ENCODE measurements at regions not wholly inside any gene's neighbourhood (a gene's known extent, or its start where the extent isn't known, plus 50 kb on each side); places are given as distances from the start of the nearest gene placed in this dataset.

DNA sequence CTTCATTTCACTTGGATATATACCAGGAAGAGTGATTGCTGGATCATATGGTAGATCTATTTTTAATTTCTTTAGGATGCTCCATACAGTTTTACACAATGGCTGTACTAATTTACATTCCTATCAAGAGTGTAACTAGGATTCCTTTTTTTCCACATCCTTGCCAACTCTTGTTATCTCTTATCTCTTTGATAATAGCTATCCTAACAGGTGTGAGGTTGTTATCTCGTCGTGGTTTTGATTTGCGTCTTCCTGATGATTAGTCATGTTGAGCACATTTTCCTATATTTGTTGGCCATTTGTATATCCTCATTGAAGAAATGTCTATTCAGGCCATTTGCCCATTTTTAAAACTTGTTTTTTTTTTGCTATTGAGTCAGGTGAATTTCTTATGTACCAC lies 552.4 kb downstream of the RFPL4B start:
- Histone ChIP-seq H3K4me1 (no peaks in the 10 kb centered on the region), H3K36me3 (no peaks in the 10 kb centered on the region), H3K27ac (no peak overlapping the region), H3K4me3 (no peak overlapping the region), H3K27me3 (no peaks in the 10 kb centered on the region), H3K9me3 (no peaks in the 10 kb centered on the region), H3K9ac (ENCODE audit: low read depth in 2 of 2, low read length in 2 of 2) (no peak overlapping the region)
- no peak for DNase-seq
- TF ChIP-seq, protein P1, sequence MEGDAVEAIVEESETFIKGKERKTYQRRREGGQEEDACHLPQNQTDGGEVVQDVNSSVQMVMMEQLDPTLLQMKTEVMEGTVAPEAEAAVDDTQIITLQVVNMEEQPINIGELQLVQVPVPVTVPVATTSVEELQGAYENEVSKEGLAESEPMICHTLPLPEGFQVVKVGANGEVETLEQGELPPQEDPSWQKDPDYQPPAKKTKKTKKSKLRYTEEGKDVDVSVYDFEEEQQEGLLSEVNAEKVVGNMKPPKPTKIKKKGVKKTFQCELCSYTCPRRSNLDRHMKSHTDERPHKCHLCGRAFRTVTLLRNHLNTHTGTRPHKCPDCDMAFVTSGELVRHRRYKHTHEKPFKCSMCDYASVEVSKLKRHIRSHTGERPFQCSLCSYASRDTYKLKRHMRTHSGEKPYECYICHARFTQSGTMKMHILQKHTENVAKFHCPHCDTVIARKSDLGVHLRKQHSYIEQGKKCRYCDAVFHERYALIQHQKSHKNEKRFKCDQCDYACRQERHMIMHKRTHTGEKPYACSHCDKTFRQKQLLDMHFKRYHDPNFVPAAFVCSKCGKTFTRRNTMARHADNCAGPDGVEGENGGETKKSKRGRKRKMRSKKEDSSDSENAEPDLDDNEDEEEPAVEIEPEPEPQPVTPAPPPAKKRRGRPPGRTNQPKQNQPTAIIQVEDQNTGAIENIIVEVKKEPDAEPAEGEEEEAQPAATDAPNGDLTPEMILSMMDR (IDR thresholded peaks at IDR 0.05), result no peak
- intact Hi-C loops (cut with DNase I), result no loop called here

DNA sequence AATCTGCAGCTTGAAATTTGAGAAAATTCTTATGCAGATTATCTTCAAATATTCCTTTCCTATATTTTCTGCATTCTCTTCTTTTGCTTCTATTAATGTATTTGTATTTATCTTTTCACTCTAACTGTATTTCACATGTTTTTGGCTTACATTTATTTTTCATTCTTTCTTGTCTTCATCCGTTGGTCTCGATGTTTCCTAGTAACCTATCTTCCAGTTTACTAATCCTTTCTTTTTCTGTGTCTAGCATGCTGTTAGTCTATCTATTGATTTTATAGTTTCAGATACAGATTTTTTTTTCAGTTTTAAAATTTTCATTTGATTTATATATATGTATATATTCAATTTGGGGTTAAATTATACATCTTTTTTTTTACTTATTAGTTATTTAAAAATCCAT lies 556.2 kb downstream of the RFPL4B start:
- DNase-seq, result no peak
- TF ChIP-seq, protein P1 (IDR thresholded peaks at IDR 0.05), result no peak
- Histone ChIP-seq H3K4me3 (no peak overlapping the region), H3K27ac (no peak overlapping the region), H3K9ac (ENCODE audit: low read depth in 2 of 2, low read length in 2 of 2) (no peak overlapping the region), H3K4me1 (no peaks in the 10 kb centered on the region), H3K27me3 (no peaks in the 10 kb centered on the region), H3K36me3 (no peaks in the 10 kb centered on the region), H3K9me3 (no peaks in the 10 kb centered on the region)
- intact Hi-C loops (cut with DNase I), result no loop called here

DNA sequence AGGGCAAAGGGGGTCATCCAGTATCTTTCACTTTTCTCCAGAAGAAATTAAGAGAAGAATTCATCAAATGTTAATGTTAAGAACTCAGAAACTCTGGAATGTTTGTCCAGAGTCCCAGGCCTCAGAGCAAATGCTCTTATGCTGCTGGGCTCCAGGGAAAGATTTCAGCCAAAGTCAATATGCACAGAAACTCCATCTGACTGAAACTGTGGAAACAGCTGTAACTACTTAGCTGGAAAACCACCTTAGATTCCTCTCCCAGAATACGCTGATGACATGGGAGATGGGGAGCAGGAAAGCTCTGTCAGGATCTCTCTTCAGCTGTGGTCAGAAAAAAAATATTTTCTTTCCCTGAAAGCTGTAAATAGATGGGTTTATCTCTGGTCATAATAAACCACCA lies 559.6 kb downstream of the RFPL4B start:
- TF ChIP-seq, protein P1 (IDR thresholded peaks at IDR 0.05), result no peak
- Histone ChIP-seq H3K36me3 (no peaks in the 10 kb centered on the region), H3K27ac (no peak overlapping the region), H3K27me3 (no peaks in the 10 kb centered on the region), H3K4me1 (no peaks in the 10 kb centered on the region), H3K4me3 (no peak overlapping the region), H3K9me3 (no peaks in the 10 kb centered on the region), H3K9ac (ENCODE audit: low read depth in 2 of 2, low read length in 2 of 2) (no peak overlapping the region)
- DNase-seq, result no peak
- intact Hi-C loops (cut with DNase I), result no loop called here

DNA sequence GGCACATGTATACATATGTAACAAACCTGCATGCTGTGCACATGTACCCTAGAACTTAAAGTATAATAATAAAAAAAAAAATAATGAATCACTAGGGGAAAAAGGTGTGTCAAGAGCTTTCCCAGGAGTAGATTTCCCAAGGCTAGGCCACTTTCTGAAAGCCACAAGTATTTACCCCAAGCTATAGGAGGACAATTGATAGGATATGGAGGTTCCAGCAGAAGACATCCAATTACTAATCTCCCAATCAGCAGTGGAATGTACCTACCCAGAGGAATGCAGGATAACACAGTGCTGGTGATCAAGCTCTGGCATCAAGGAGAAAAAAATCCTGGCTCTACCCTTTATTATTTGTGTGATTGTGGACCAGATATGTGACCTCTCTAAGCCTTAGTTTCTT lies 562.7 kb downstream of the RFPL4B start:
- H3K36me3 ChIP-seq, result no peaks in the 10 kb centered on the region
- H3K27me3 ChIP-seq, result no peaks in the 10 kb centered on the region
- intact Hi-C loops (cut with DNase I), result no loop called here
- H3K9ac ChIP-seq (ENCODE audit: low read depth in 2 of 2, low read length in 2 of 2), result no peak overlapping the region
- TF ChIP-seq, protein P1 (IDR thresholded peaks at IDR 0.05), result no peak
- H3K4me1 ChIP-seq, result no peaks in the 10 kb centered on the region
- H3K9me3 ChIP-seq, result no peaks in the 10 kb centered on the region
- H3K27ac ChIP-seq, result no peak overlapping the region
- DNase-seq, result no peak
- no peak overlapping the region for H3K4me3 ChIP-seq

DNA sequence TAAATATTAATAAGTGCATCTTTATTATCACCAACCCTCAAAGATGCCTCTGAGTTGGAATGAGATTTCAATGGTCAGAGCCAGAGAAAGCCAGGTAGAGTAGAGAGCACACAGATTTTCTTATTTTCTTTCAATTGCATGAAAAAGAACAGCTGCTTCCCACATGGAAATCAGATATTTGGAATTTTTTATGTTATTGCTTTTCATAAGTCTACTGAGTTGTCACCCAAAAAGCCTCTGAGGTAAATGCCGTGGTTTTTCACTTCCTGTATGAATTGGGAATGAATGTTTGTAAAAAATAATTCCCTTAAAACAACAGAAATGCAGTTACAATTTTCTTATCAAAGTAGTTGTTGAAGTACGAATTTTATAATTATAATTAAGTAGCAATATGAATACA lies 563.1 kb downstream of the RFPL4B start:
- Histone ChIP-seq H3K9me3 (no peaks in the 10 kb centered on the region), H3K4me1 (no peaks in the 10 kb centered on the region), H3K36me3 (no peaks in the 10 kb centered on the region), H3K4me3 (no peak overlapping the region), H3K27me3 (no peaks in the 10 kb centered on the region), H3K27ac (no peak overlapping the region), H3K9ac (ENCODE audit: low read depth in 2 of 2, low read length in 2 of 2) (no peak overlapping the region)
- no peak for DNase-seq
- TF ChIP-seq, protein P1 (IDR thresholded peaks at IDR 0.05), result no peak
- intact Hi-C loops (cut with DNase I), result no loop called here

DNA sequence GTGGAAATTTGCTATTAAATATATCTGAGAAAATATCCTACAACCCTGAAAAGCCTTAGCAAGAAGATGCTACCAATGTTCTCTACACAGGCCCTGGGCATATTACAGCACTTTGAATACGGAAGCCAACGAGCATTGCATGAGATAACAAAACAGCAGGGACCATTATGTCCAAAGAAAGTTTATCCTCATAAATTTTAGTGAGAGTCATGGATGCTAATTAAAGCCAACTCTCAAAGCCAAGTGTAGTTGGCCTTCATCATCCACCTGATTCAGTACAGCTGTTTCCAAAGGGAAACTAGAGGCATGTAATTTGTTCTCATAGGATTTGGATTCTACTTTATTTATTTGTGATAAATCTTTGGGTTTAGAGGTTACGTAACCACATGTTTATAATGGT lies 564.8 kb downstream of the RFPL4B start:
- TF ChIP-seq, protein P1 (IDR thresholded peaks at IDR 0.05), result no peak
- no peaks in the 10 kb centered on the region for H3K9me3 ChIP-seq
- H3K9ac ChIP-seq (ENCODE audit: low read depth in 2 of 2, low read length in 2 of 2), result no peak overlapping the region
- no peaks in the 10 kb centered on the region for H3K36me3 ChIP-seq
- intact Hi-C loops (cut with DNase I), result no loop called here
- no peak overlapping the region for H3K4me3 ChIP-seq
- no peak for DNase-seq
- H3K4me1 ChIP-seq, result no peaks in the 10 kb centered on the region
- no peak overlapping the region for H3K27ac ChIP-seq
- no peaks in the 10 kb centered on the region for H3K27me3 ChIP-seq
